ENCODE measurements at regions not wholly inside any gene's neighbourhood (a gene's known extent, or its start where the extent isn't known, plus 50 kb on each side); places are given as distances from the start of the nearest gene placed in this dataset.

DNA sequence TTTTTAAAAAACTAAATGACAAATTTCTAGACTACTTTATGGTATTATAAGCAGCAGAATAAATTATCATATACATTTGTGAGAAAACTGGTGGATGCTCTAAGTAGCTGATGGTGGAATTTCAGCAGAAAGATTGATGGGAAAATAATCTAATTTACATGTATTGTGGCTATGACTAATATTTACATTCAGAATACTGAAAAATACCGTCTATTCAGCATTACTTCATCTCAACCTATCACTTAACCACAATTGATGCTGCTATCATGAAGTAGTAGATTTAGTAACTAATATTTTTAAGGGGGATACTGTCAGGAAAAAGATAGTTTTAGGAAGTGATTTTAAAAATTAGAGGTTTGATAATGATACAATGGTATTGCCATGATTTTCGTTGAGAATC, 137.9 kb downstream of the IFI44 start:
- Mint-ChIP-seq H3K4me3 (no peak overlapping the region), H3K36me3 (no peaks in the 10 kb centered on the region), H3K4me1 (no peaks in the 10 kb centered on the region), H3K9me3 (no peaks in the 10 kb centered on the region; the same call in 1 of the 2 replicates), H3K27ac (no peak overlapping the region), H3K27me3 (ENCODE audit: low read depth) (no peaks in the 10 kb centered on the region)
- ATAC-seq (no peak), DNase-seq (ENCODE audit: low spot score) (no peak)
- POLR2A ChIA-PET = no interaction called here
- CTCF ChIA-PET = no interaction called here
- TF ChIP-seq, protein P1, sequence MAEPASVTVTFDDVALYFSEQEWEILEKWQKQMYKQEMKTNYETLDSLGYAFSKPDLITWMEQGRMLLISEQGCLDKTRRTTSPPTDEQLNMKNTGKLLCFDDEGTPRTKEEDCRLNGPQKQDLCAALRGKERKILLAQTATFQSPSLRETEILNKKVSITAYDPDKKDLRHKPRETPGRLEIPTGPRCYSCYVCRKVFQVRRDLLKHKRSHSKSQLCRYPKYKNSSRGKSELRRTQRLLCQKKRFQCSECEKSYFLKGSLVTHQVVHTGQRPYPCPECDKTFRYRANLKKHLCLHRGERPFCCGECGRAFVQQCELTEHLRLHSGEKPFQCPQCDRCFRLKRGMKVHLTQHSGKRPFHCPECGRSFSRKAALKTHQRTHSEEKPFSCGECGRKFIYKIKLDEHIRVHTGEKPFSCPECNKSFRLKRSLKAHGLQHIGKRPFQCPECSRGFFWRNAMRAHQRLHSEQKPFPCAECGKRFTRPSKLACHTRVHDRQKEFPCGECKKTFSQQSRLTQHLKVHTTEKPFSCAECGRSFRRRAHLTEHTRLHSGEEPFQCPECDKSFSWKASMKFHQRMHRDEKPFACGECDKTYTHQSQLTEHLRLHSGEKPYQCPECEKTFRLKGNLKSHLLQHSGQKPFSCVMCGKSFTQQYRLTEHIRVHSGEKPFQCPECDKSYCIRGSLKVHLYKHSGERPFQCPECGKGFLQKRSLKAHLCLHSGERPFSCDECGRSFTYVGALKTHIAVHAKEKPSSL (CRISPR knock-in tag; conservative IDR thresholded peaks at IDR 0.05) = no peak
- TF ChIP-seq GRHL2 (CRISPR knock-in tag; IDR thresholded peaks at IDR 0.05; ENCODE audit: insufficient replicate concordance, severe bottlenecking) (no peak), ZBTB21 (CRISPR knock-in tag; IDR thresholded peaks at IDR 0.05; ENCODE audit: borderline replicate concordance) (no peak), FOXK1 (CRISPR knock-in tag; IDR thresholded peaks at IDR 0.05) (no peak), FOXJ3 (CRISPR knock-in tag; IDR thresholded peaks at IDR 0.05; ENCODE audit: borderline replicate concordance) (no peak), ZNF671 (CRISPR knock-in tag; IDR thresholded peaks at IDR 0.05) (no peak)

- Mint-ChIP-seq H3K9me3 (peaks cover 5% of the 10 kb centered on the region; the same call in 1 of the 2 replicates), H3K4me3 (no peak overlapping the region), H3K36me3 (no peaks in the 10 kb centered on the region), H3K4me1 (no peaks in the 10 kb centered on the region), H3K27ac (no peak overlapping the region), H3K27me3 (ENCODE audit: low read depth) (no peaks in the 10 kb centered on the region)
- ATAC-seq (no peak), DNase-seq (ENCODE audit: low spot score) (no peak)
- ChIA-PET CTCF (no interaction called here), POLR2A (no interaction called here)
- TF ChIP-seq ETV6 (CRISPR knock-in tag; IDR thresholded peaks at IDR 0.05) = no peak
- no peak for TF ChIP-seq HMGA2 (CRISPR knock-in tag; IDR thresholded peaks at IDR 0.05)
- no peak for TF ChIP-seq ELF4 (CRISPR knock-in tag; IDR thresholded peaks at IDR 0.05; ENCODE audit: low read depth)
- TF ChIP-seq, protein P2, sequence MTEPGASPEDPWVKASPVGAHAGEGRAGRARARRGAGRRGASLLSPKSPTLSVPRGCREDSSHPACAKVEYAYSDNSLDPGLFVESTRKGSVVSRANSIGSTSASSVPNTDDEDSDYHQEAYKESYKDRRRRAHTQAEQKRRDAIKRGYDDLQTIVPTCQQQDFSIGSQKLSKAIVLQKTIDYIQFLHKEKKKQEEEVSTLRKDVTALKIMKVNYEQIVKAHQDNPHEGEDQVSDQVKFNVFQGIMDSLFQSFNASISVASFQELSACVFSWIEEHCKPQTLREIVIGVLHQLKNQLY (CRISPR knock-in tag; IDR thresholded peaks at IDR 0.05) = no peak
- TF ChIP-seq, protein P3, sequence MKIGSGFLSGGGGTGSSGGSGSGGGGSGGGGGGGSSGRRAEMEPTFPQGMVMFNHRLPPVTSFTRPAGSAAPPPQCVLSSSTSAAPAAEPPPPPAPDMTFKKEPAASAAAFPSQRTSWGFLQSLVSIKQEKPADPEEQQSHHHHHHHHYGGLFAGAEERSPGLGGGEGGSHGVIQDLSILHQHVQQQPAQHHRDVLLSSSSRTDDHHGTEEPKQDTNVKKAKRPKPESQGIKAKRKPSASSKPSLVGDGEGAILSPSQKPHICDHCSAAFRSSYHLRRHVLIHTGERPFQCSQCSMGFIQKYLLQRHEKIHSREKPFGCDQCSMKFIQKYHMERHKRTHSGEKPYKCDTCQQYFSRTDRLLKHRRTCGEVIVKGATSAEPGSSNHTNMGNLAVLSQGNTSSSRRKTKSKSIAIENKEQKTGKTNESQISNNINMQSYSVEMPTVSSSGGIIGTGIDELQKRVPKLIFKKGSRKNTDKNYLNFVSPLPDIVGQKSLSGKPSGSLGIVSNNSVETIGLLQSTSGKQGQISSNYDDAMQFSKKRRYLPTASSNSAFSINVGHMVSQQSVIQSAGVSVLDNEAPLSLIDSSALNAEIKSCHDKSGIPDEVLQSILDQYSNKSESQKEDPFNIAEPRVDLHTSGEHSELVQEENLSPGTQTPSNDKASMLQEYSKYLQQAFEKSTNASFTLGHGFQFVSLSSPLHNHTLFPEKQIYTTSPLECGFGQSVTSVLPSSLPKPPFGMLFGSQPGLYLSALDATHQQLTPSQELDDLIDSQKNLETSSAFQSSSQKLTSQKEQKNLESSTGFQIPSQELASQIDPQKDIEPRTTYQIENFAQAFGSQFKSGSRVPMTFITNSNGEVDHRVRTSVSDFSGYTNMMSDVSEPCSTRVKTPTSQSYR (CRISPR knock-in tag; IDR thresholded peaks at IDR 0.05) = no peak
- TF ChIP-seq, protein P4, sequence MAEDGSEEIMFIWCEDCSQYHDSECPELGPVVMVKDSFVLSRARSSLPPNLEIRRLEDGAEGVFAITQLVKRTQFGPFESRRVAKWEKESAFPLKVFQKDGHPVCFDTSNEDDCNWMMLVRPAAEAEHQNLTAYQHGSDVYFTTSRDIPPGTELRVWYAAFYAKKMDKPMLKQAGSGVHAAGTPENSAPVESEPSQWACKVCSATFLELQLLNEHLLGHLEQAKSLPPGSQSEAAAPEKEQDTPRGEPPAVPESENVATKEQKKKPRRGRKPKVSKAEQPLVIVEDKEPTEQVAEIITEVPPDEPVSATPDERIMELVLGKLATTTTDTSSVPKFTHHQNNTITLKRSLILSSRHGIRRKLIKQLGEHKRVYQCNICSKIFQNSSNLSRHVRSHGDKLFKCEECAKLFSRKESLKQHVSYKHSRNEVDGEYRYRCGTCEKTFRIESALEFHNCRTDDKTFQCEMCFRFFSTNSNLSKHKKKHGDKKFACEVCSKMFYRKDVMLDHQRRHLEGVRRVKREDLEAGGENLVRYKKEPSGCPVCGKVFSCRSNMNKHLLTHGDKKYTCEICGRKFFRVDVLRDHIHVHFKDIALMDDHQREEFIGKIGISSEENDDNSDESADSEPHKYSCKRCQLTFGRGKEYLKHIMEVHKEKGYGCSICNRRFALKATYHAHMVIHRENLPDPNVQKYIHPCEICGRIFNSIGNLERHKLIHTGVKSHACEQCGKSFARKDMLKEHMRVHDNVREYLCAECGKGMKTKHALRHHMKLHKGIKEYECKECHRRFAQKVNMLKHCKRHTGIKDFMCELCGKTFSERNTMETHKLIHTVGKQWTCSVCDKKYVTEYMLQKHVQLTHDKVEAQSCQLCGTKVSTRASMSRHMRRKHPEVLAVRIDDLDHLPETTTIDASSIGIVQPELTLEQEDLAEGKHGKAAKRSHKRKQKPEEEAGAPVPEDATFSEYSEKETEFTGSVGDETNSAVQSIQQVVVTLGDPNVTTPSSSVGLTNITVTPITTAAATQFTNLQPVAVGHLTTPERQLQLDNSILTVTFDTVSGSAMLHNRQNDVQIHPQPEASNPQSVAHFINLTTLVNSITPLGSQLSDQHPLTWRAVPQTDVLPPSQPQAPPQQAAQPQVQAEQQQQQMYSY (CRISPR knock-in tag; IDR thresholded peaks at IDR 0.05) = no peak
- TF ChIP-seq ZBTB21 (CRISPR knock-in tag; IDR thresholded peaks at IDR 0.05; ENCODE audit: borderline replicate concordance) = no peak
- no peak for TF ChIP-seq ZNF671 (CRISPR knock-in tag; IDR thresholded peaks at IDR 0.05)
- TF ChIP-seq, protein P5, sequence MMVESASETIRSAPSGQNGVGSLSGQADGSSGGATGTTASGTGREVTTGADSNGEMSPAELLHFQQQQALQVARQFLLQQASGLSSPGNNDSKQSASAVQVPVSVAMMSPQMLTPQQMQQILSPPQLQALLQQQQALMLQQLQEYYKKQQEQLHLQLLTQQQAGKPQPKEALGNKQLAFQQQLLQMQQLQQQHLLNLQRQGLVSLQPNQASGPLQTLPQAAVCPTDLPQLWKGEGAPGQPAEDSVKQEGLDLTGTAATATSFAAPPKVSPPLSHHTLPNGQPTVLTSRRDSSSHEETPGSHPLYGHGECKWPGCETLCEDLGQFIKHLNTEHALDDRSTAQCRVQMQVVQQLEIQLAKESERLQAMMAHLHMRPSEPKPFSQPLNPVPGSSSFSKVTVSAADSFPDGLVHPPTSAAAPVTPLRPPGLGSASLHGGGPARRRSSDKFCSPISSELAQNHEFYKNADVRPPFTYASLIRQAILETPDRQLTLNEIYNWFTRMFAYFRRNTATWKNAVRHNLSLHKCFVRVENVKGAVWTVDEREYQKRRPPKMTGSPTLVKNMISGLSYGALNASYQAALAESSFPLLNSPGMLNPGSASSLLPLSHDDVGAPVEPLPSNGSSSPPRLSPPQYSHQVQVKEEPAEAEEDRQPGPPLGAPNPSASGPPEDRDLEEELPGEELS (CRISPR knock-in tag; IDR thresholded peaks at IDR 0.05) = no peak
- TF ChIP-seq GRHL2 (CRISPR knock-in tag; IDR thresholded peaks at IDR 0.05; ENCODE audit: insufficient replicate concordance, severe bottlenecking) = no peak
- TF ChIP-seq NR3C1 (CRISPR knock-in tag; conservative IDR thresholded peaks at IDR 0.05; ENCODE audit: low read depth) = no peak
- TF ChIP-seq ZNF121 (CRISPR knock-in tag; IDR thresholded peaks at IDR 0.05) = no peak
Measured at GRCh38 chr1:78790174-78790573, 140.5 kb downstream of the IFI44 start.
